GM12878 (cell line): ENCODE measurements at regions not wholly inside any gene's neighbourhood (a gene's known extent, or its start where the extent isn't known, plus 50 kb on each side); places are given as distances from the start of the nearest gene placed in this dataset.

Source experiments
- ATAC-seq: fragments of 200-7000 bp; cut with Tn5 transposase; 3 replicates; pipeline ENCODE4 v1.9.1; 2020; ENCODE audit warnings: mild to moderate bottlenecking, moderate library complexity
- BruUV-seq: library from RNA; stranded (reverse); fragments of 400-500 nt; replicated peaks from 2 replicates; lab custom pipeline; 2021; lab: Mats Ljungman, UMichigan
- CTCF ChIA-PET: fragments of 300-600 bp; sonication (Branson Sonifier 250); formaldehyde crosslinking; extraction: SDS; loops from one replicate; lab custom pipeline; 2021; ENCODE audit warnings: inconsistent platforms; lab: Yijun Ruan, JAX
- POLR2A ChIA-PET: fragments of 350-600 bp; formaldehyde crosslinking; extraction: SDS; loops from one replicate; lab custom pipeline; 2021; ENCODE audit warnings: inconsistent platforms; lab: Charles Lee
- RAD21 ChIA-PET: fragments of 300-600 bp; sonication (Branson Sonifier 250); formaldehyde crosslinking; loops from one replicate; lab custom pipeline; 2023; ENCODE audit warnings: antibody characterized with exemption; ENCODE audit not compliant: unreplicated experiment; lab: Charles Lee
- SMC1A ChIA-PET: fragments of 300-600 bp; sonication (Branson Sonifier 250); formaldehyde crosslinking; loops from one replicate; lab custom pipeline; 2023; ENCODE audit not compliant: unreplicated experiment, uncharacterized antibody; lab: Charles Lee
- DNase-seq: peaks from one replicate; pipeline ENCODE4 v3.0.0-alpha.2; 2011; ENCODE audit warnings: low read depth, low spot score
- FAIRE-seq: peaks from 3 replicates; lab custom pipeline; 2011; peaks lifted over from hg19 to GRCh38; lab: Jason Lieb, UNC
- H2AFZ ChIP-seq: 2 replicates; pipeline ENCODE4 v1.6.0; 2011; ENCODE audit warnings: low read depth, low read length, control low read depth; ENCODE audit not compliant: control insufficient read depth
- H3K27ac ChIP-seq: 2 replicates; pipeline ENCODE4 v1.5.1; 2011; ENCODE audit warnings: control low read depth; ENCODE audit not compliant: control insufficient read depth, insufficient read depth
- H3K27me3 ChIP-seq, 2 experiments: replicated peaks in 1 of 2; 2 replicates each; pipeline versions ENCODE4 v1.6.0 to v1.6.1; 2011; ENCODE audit warnings: low read length in 1 of 2; ENCODE audit not compliant: control insufficient read depth in 2 of 2, insufficient read depth in 2 of 2
- H3K36me3 ChIP-seq, 2 experiments: 2 replicates each; pipeline ENCODE4 v1.5.1; 2011; ENCODE audit warnings: low read length in 1 of 2; ENCODE audit not compliant: control insufficient read depth in 2 of 2, insufficient read depth in 2 of 2
- H3K4me1 ChIP-seq: 2 replicates; pipeline ENCODE4 v1.6.1; 2011; ENCODE audit warnings: mild to moderate bottlenecking, low read length, moderate library complexity, mixed read lengths; ENCODE audit not compliant: control insufficient read depth, insufficient read depth
- H3K4me2 ChIP-seq: 2 replicates; pipeline ENCODE4 v1.6.0; 2011; ENCODE audit warnings: control low read depth; ENCODE audit not compliant: control insufficient read depth, insufficient read depth
- H3K4me3 ChIP-seq: fragments of 200-600 bp; sonication (generic); 2 replicates; pipeline ENCODE4 v1.5.1; 2016
- H3K79me2 ChIP-seq: 2 replicates; pipeline ENCODE4 v1.6.0; 2011; ENCODE audit warnings: low read length; ENCODE audit not compliant: control insufficient read depth, insufficient read depth
- H3K9ac ChIP-seq: 2 replicates; pipeline ENCODE4 v1.8.0; 2011; ENCODE audit warnings: low read length, control low read depth, mixed read lengths; ENCODE audit not compliant: control insufficient read depth, insufficient read depth
- H3K9me3 ChIP-seq: replicated peaks from 3 replicates; pipeline ENCODE4 v1.5.1; 2011; ENCODE audit warnings: mild to moderate bottlenecking, low read length; ENCODE audit not compliant: control insufficient read depth, insufficient read depth
- H4K20me1 ChIP-seq: 2 replicates; pipeline ENCODE4 v1.6.0; 2011; ENCODE audit not compliant: control insufficient read depth, insufficient read depth
- CBFB ChIP-seq: IDR thresholded peaks from 2 replicates; pipeline ENCODE4 v1.6.1; 2016; ENCODE audit warnings: antibody characterized with exemption, low read depth
- CHD1 ChIP-seq: IDR thresholded peaks from 2 replicates; pipeline ENCODE4 v1.6.1; 2012; ENCODE audit warnings: low read depth, low read length, improper control_type of control experiment
- CREM ChIP-seq: IDR thresholded peaks from 2 replicates; pipeline ENCODE4 v1.6.1; 2014; ENCODE audit warnings: antibody characterized with exemption, low read depth
- E2F8 ChIP-seq: fragments of 450-650 bp; IDR thresholded peaks from 2 replicates; pipeline ENCODE4 v1.6.1; 2018; ENCODE audit warnings: mild to moderate bottlenecking, low read depth, moderate library complexity; ENCODE audit not compliant: partially characterized antibody
- FOXM1 ChIP-seq: IDR thresholded peaks from 2 replicates; pipeline ENCODE4 v1.6.1; 2012; ENCODE audit warnings: low read depth, mild to moderate bottlenecking, inconsistent platforms, low read length, moderate library complexity
- HDGF ChIP-seq: fragments of 450-650 bp; IDR thresholded peaks from 2 replicates; pipeline ENCODE4 v1.6.1; 2016; ENCODE audit warnings: antibody characterized with exemption
- JUND ChIP-seq: IDR thresholded peaks from 2 replicates; pipeline ENCODE4 v1.6.1; 2012; ENCODE audit warnings: low read depth, mild to moderate bottlenecking, low read length, improper control_type of control experiment, moderate library complexity
- LARP7 ChIP-seq: fragments of 450-650 bp; IDR thresholded peaks from 2 replicates; pipeline ENCODE4 v1.6.1; 2017; ENCODE audit warnings: mild to moderate bottlenecking
- PML ChIP-seq: IDR thresholded peaks from 2 replicates; pipeline ENCODE4 v1.6.1; 2012; ENCODE audit warnings: low read length, inconsistent platforms
- POLR2AphosphoS5 ChIP-seq: IDR thresholded peaks from 2 replicates; pipeline ENCODE4 v1.6.1; 2011; ENCODE audit warnings: mild to moderate bottlenecking, low read length, inconsistent platforms
- RELB ChIP-seq: fragments of 450-650 bp; IDR thresholded peaks from 2 replicates; pipeline ENCODE4 v1.6.1; 2017; ENCODE audit warnings: low read depth, mild to moderate bottlenecking, moderate library complexity
- RUNX3 ChIP-seq: IDR thresholded peaks from 2 replicates; pipeline ENCODE4 v1.6.1; 2012; ENCODE audit warnings: low read length, inconsistent platforms
- SMARCA5 ChIP-seq: fragments of 450-650 bp; IDR thresholded peaks from 2 replicates; pipeline ENCODE4 v1.6.1; 2017; ENCODE audit warnings: mild to moderate bottlenecking
- SMC3 ChIP-seq: IDR thresholded peaks from 2 replicates; pipeline ENCODE4 v1.6.1; 2011; ENCODE audit warnings: low read length, improper control_type of control experiment, borderline replicate concordance
- TARDBP ChIP-seq: IDR thresholded peaks from 2 replicates; pipeline ENCODE4 v1.6.1; 2016; ENCODE audit warnings: borderline replicate concordance
- USF1 ChIP-seq: IDR thresholded peaks from 2 replicates; pipeline ENCODE4 v1.6.1; 2011; ENCODE audit warnings: borderline replicate concordance, low read depth, mild to moderate bottlenecking, moderate library complexity, mixed read lengths, low read length; ENCODE audit not compliant: insufficient read depth; ENCODE audit errors: extremely low read length
- USF2 ChIP-seq: IDR thresholded peaks from 2 replicates; pipeline ENCODE4 v1.6.1; 2011; ENCODE audit warnings: low read depth, low read length, improper control_type of control experiment, borderline replicate concordance
- ZNF384 ChIP-seq: IDR thresholded peaks from 2 replicates; pipeline ENCODE4 v1.6.1; 2012; ENCODE audit warnings: low read depth, mild to moderate bottlenecking, low read length, improper control_type of control experiment, borderline replicate concordance
- WGBS: methylation state at CpG from one replicate; pipeline ENCODE4 v1.1.6; 2016; ENCODE audit warnings: low lambda C conversion rate; ENCODE audit not compliant: insufficient replicate concordance, insufficient coverage; ENCODE audit errors: missing lambda C conversion rate; 5-methylcytosine and 5-hydroxymethylcytosine counted together
- in situ Hi-C: fragments of 300-500 bp; cut with MboI; formaldehyde crosslinking; loops from 9 replicates; pipeline ENCODE4 v1.14.3; 2018; ENCODE audit warnings: mixed read lengths
- intact Hi-C: fragments of 100-400 bp; cut with micrococcal nuclease; formaldehyde crosslinking; loops from one replicate; pipeline ENCODE4 v1.14.2; 2022; ENCODE audit not compliant: unreplicated experiment

GRCh38 chr18:64208516-64208915, 59.6 kb upstream of the LINC00305 start (continued):
- TF ChIP-seq E2F8 (no peak), JUND (no peak), SMARCA5 (no peak), POLR2AphosphoS5 (no peak)

- FAIRE-seq = peak; percentile 38
- POLR2A ChIA-PET = no interaction called here
- no peak overlapping the region for H3K4me2 ChIP-seq
- no peaks in the 10 kb centered on the region for H4K20me1 ChIP-seq
- no peak overlapping the region for H2AFZ ChIP-seq
- SMC1A ChIA-PET = interaction anchor here (0.9 to 2.5 kb wide), 5 partner anchors 13 to 116 kb away, joined by 3 to 8 read pairs (median 3); no protein-coding TSS in a partner anchor
- no peak overlapping the region for H3K4me3 ChIP-seq
- WGBS = 45% methylated on average over 5 of the region's 5 CpGs
- in situ Hi-C loops = no loop called here
- H3K9ac ChIP-seq = no peak overlapping the region
- no peaks in the 10 kb centered on the region; a peak in 1 of 4 replicates for H3K27me3 ChIP-seq
- H3K79me2 ChIP-seq = no peaks in the 10 kb centered on the region
- no peak for DNase-seq
- ATAC-seq = no peak
- H3K4me1 ChIP-seq = no peaks in the 10 kb centered on the region
- no peaks in the 10 kb centered on the region for H3K36me3 ChIP-seq
- CTCF ChIA-PET = interaction anchor here (1.1 to 1.3 kb wide), 2 partner anchors 12 to 80 kb away, joined by 3 read pairs; no protein-coding TSS in a partner anchor
- BruUV-seq = no TSS peak
- intact Hi-C loops = loop anchor here (10.0 kb wide), 1 partner anchor 173 kb away; no protein-coding TSS in a partner anchor
- no peak overlapping the region for H3K27ac ChIP-seq
- H3K9me3 ChIP-seq = no peaks in the 10 kb centered on the region
- no peak for TF ChIP-seq FOXM1
- no peak for TF ChIP-seq TARDBP
- no peak for TF ChIP-seq HDGF
- no peak for TF ChIP-seq RELB
- TF ChIP-seq CREM = no peak
- TF ChIP-seq LARP7 = no peak
- no peak for TF ChIP-seq ZNF384
- no peak for TF ChIP-seq SMC3
- TF ChIP-seq PML = no peak
- no peak for TF ChIP-seq CBFB
- TF ChIP-seq CHD1 = no peak
- TF ChIP-seq JUND = no peak
- no peak for TF ChIP-seq RUNX3
- TF ChIP-seq USF2 = no peak
- TF ChIP-seq USF1 = no peak
- RAD21 ChIA-PET = interaction anchor here (1.4 kb wide), 1 partner anchor 29 kb away, joined by 3 read pairs; no protein-coding TSS in a partner anchor
These were observed 58.9 kb upstream of the LINC00305 start for GRCh38 chr18:64207820-64208219.
